H1 (cell line): ENCODE measurements at regions not wholly inside any gene's neighbourhood (a gene's known extent, or its start where the extent isn't known, plus 50 kb on each side); places are given as distances from the start of the nearest gene placed in this dataset.
"Not testable (repeated sequence)": the region's sequence is repeated elsewhere in the genome, so short reads cannot be mapped to it uniquely, and the experiment has no call there.

Experiments used
- CTCF ChIA-PET: fragments of 300-600 bp; sonication (Branson Sonifier 250); formaldehyde crosslinking; loops from one replicate; lab custom pipeline; 2021; ENCODE audit not compliant: partially characterized antibody; lab: Charles Lee
- POLR2A ChIA-PET: fragments of 300-600 bp; sonication (Branson Sonifier 250); formaldehyde crosslinking; loops from one replicate; lab custom pipeline; 2021; ENCODE audit warnings: inconsistent platforms; ENCODE audit not compliant: partially characterized antibody; lab: Charles Lee
- DNase-seq, 2 experiments: peaks; one replicate each; pipeline versions ENCODE4 v3.0.0 to v3.0.0-alpha.2; 2010 to 2022; ENCODE audit warnings: low spot score in 2 of 2, low read depth in 1 of 2, mixed read lengths in 1 of 2
- FAIRE-seq: peaks from 2 replicates; lab custom pipeline; 2011; peaks lifted over from hg19 to GRCh38; lab: Jason Lieb, UNC
- H2AFZ ChIP-seq: 2 replicates; pipeline ENCODE4 v1.8.1; 2012; ENCODE audit warnings: low read length, inconsistent platforms
- H2AK5ac ChIP-seq: 2 replicates; pipeline ENCODE4 v1.6.1; 2013; ENCODE audit warnings: low read depth, low read length
- H2BK120ac ChIP-seq: replicated peaks from 2 replicates; pipeline ENCODE3; 2013; ENCODE audit warnings: low read depth, low read length, inconsistent platforms
- H2BK12ac ChIP-seq: 2 replicates; pipeline ENCODE4 v1.6.1; 2013; ENCODE audit warnings: low read depth, low read length
- H2BK15ac ChIP-seq: 2 replicates; pipeline ENCODE4 v1.6.1; 2013; ENCODE audit warnings: low read length
- H2BK20ac ChIP-seq: 2 replicates; pipeline ENCODE4 v1.6.1; 2013; ENCODE audit warnings: low read length
- H2BK5ac ChIP-seq: 2 replicates; pipeline ENCODE4 v1.6.1; 2013; ENCODE audit warnings: low read depth, low read length
- H3K14ac ChIP-seq: 2 replicates; pipeline ENCODE4 v1.6.1; 2013; ENCODE audit warnings: inconsistent platforms; ENCODE audit not compliant: insufficient read length
- H3K18ac ChIP-seq: 2 replicates; pipeline ENCODE4 v1.6.1; 2013; ENCODE audit warnings: low read length; ENCODE audit errors: extremely low read depth
- H3K23ac ChIP-seq: 2 replicates; pipeline ENCODE4 v1.6.1; 2013; ENCODE audit warnings: inconsistent platforms; ENCODE audit not compliant: insufficient read length
- H3K23me2 ChIP-seq: 2 replicates; pipeline ENCODE4 v1.6.1; 2013; ENCODE audit warnings: low read depth, low read length
- H3K27ac ChIP-seq: 2 replicates; pipeline ENCODE4 v1.6.1; 2011; ENCODE audit warnings: low read depth, low read length, inconsistent platforms
- H3K27me3 ChIP-seq, 4 experiments: replicated peaks in 1 of 4; 1 replicate in 1 of 4; 2 replicates in 3 of 4; pipeline versions ENCODE4 v1.6.1 to v1.8.1; 2011 to 2013; ENCODE audit warnings: low read length in 3 of 4, mild to moderate bottlenecking in 3 of 4, inconsistent platforms in 2 of 4, mixed read lengths in 2 of 4, moderate library complexity in 1 of 4; ENCODE audit not compliant: control insufficient read depth in 3 of 4, insufficient read depth in 3 of 4; ENCODE audit errors: extremely low read depth in 1 of 4
- H3K36me3 ChIP-seq, 4 experiments: 2 replicates each; pipeline versions ENCODE4 v1.6.1 to v1.8.1; 2011 to 2013; ENCODE audit warnings: mild to moderate bottlenecking in 4 of 4, low read length in 3 of 4, moderate library complexity in 2 of 4, control low read depth in 1 of 4, inconsistent platforms in 1 of 4; ENCODE audit not compliant: insufficient read depth in 4 of 4, control insufficient read depth in 2 of 4
- H3K4ac ChIP-seq: replicated peaks from 2 replicates; pipeline ENCODE3; 2013; ENCODE audit warnings: low read length, low read depth, mixed read lengths, inconsistent platforms; ENCODE audit not compliant: insufficient read length
- H3K4me1 ChIP-seq, 4 experiments: replicated peaks in 1 of 4; 1 replicate in 1 of 4; 2 replicates in 3 of 4; pipeline versions ENCODE4 v1.6.1 to v1.8.1; 2011 to 2013; ENCODE audit warnings: low read length in 3 of 4, inconsistent platforms in 2 of 4, mixed read lengths in 1 of 4; ENCODE audit not compliant: insufficient read depth in 4 of 4, control insufficient read depth in 3 of 4
- H3K4me2 ChIP-seq, 2 experiments: 2 replicates each; pipeline versions ENCODE4 v1.6.1 to v1.8.1; 2011 to 2013; ENCODE audit warnings: low read depth in 2 of 2, low read length in 2 of 2, control low read depth in 1 of 2, inconsistent platforms in 1 of 2, mild to moderate bottlenecking in 1 of 2; ENCODE audit not compliant: insufficient read depth in 1 of 2
- H3K4me3 ChIP-seq, 4 experiments: fragments of 200-600, 300-600 bp in 1 of 4; sonication (generic), shearing (Covaris generic), sonication (Bioruptor Twin) in 1 of 4; 2 replicates each; pipeline versions ENCODE4 v1.5.1 to v1.8.1; 2011 to 2016; ENCODE audit warnings: low read length in 4 of 4, low read depth in 3 of 4, control low read depth in 2 of 4, inconsistent platforms in 2 of 4, mild to moderate bottlenecking in 2 of 4, mixed read lengths in 1 of 4, moderate library complexity in 1 of 4; ENCODE audit not compliant: insufficient read depth in 2 of 4; ENCODE audit errors: extremely low read depth in 1 of 4
- H3K56ac ChIP-seq: replicated peaks from 2 replicates; pipeline ENCODE3; 2013; ENCODE audit warnings: low read depth, mild to moderate bottlenecking, mixed read lengths, low read length, inconsistent platforms; ENCODE audit not compliant: insufficient read length
- H3K79me1 ChIP-seq: 2 replicates; pipeline ENCODE4 v1.6.1; 2013; ENCODE audit warnings: low read depth, low read length, control low read depth
- H3K79me2 ChIP-seq, 2 experiments: 2 replicates each; pipeline versions ENCODE4 v1.6.1 to v1.8.1; 2012 to 2013; ENCODE audit warnings: low read length in 2 of 2, mild to moderate bottlenecking in 2 of 2, inconsistent platforms in 1 of 2; ENCODE audit not compliant: insufficient read depth in 2 of 2, control insufficient read depth in 1 of 2
- H3K9ac ChIP-seq, 4 experiments: replicated peaks in 1 of 4; 1 replicate in 1 of 4; 2 replicates in 3 of 4; pipeline versions ENCODE4 v1.6.1 to v1.8.1; 2011 to 2013; ENCODE audit warnings: low read depth in 3 of 4, low read length in 3 of 4, control low read depth in 2 of 4, mild to moderate bottlenecking in 2 of 4, moderate library complexity in 2 of 4, inconsistent platforms in 1 of 4; ENCODE audit errors: extremely low read depth in 1 of 4
- H3K9me3 ChIP-seq, 2 experiments: 2 replicates each; pipeline versions ENCODE4 v1.6.1 to v1.8.1; 2012 to 2013; ENCODE audit warnings: mild to moderate bottlenecking in 2 of 2, moderate library complexity in 2 of 2, control low read depth in 1 of 2, inconsistent platforms in 1 of 2, low read depth in 1 of 2, low read length in 1 of 2, mixed read lengths in 1 of 2; ENCODE audit not compliant: insufficient read depth in 2 of 2
- H4K20me1 ChIP-seq, 2 experiments: replicated peaks in 1 of 2; 2 replicates each; pipeline versions ENCODE3 to v1.8.1; 2011 to 2013; ENCODE audit warnings: inconsistent platforms in 2 of 2, low read length in 2 of 2, mild to moderate bottlenecking in 1 of 2; ENCODE audit not compliant: insufficient read depth in 2 of 2, control insufficient read depth in 1 of 2
- H4K5ac ChIP-seq: 2 replicates; pipeline ENCODE4 v1.6.1; 2013; ENCODE audit warnings: low read length, low read depth, mixed read lengths, inconsistent platforms; ENCODE audit not compliant: insufficient read length
- H4K8ac ChIP-seq: 2 replicates; pipeline ENCODE4 v1.8.0; 2013; ENCODE audit warnings: mild to moderate bottlenecking, moderate library complexity, low read length, inconsistent platforms; ENCODE audit not compliant: insufficient read depth; ENCODE audit errors: extremely low read depth
- H4K91ac ChIP-seq: replicated peaks from 2 replicates; pipeline ENCODE3; 2013; ENCODE audit warnings: low read length, mixed read lengths, inconsistent platforms; ENCODE audit not compliant: insufficient read length
- CHD1 ChIP-seq: IDR thresholded peaks from 2 replicates; pipeline ENCODE4 v1.6.1; 2012; ENCODE audit warnings: low read depth, low read length, improper control_type of control experiment
- HDAC6 ChIP-seq: IDR thresholded peaks from one replicate; pipeline ENCODE4 v1.7.1; 2012; ENCODE audit warnings: low read depth, mild to moderate bottlenecking, inconsistent platforms, low read length, moderate library complexity
- POU5F1 ChIP-seq: IDR thresholded peaks from 2 replicates; pipeline ENCODE4 v1.6.1; 2011; ENCODE audit warnings: low read depth, mild to moderate bottlenecking, low read length, moderate library complexity
- RFX5 ChIP-seq: IDR thresholded peaks from 2 replicates; pipeline ENCODE4 v1.6.1; 2011; ENCODE audit warnings: low read depth, low read length, improper control_type of control experiment, borderline replicate concordance
- TAF7 ChIP-seq: optimal IDR thresholded peaks from 2 replicates; pipeline ENCODE3; 2011; ENCODE audit warnings: low read depth, mild to moderate bottlenecking, inconsistent platforms, low read length, moderate library complexity, borderline replicate concordance
- YY1 ChIP-seq: IDR thresholded peaks from 2 replicates; pipeline ENCODE4 v1.6.1; 2011; ENCODE audit warnings: low read depth, mild to moderate bottlenecking, low read length
- WGBS, 2 experiments: shearing (Covaris generic) in 1 of 2; methylation state at CpG; one replicate each; pipeline versions ENCODE4 v1.1.6 to v1.1.7; 2013 to 2015; ENCODE audit warnings: low lambda C conversion rate in 2 of 2, mixed read lengths in 2 of 2, inconsistent platforms in 1 of 2, low coverage in 1 of 2, missing lambda C conversion rate in 1 of 2; ENCODE audit not compliant: insufficient replicate concordance in 2 of 2, insufficient coverage in 1 of 2, insufficient read length in 1 of 2; ENCODE audit errors: extremely low coverage in 1 of 2, missing lambda C conversion rate in 1 of 2; 5-methylcytosine and 5-hydroxymethylcytosine counted together

- TF ChIP-seq YY1: no peak
- TF ChIP-seq RFX5: no peak
- no peak for TF ChIP-seq CHD1
- no peak for TF ChIP-seq HDAC6
- no peak for TF ChIP-seq POU5F1
- no peak for TF ChIP-seq TAF7
- TF ChIP-seq, all 59 proteins: peak for 0
Measured at GRCh38 chr10:120042705-120043104, 150.2 kb downstream of the SEC23IP start (continued).

DNA sequence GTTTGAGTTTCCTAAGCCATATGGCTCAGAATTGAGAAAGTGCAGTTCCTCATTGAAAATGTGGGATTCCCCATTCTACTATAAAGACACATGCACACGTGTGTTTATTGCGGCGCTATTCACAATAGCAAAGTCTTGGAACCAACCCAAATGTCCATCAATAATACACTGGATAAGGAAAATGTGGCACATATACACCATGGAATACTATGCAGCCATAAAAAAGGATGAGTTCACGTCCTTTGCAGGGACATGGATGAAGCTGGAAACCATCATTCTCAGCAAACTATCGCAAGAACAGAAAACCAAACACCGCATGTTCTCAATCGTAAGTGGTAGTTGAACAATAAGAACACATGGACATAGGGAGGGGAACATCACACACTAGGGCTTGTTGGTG, 154.8 kb downstream of the SEC23IP start:
- H3K23ac ChIP-seq, H2BK15ac ChIP-seq, H3K4ac ChIP-seq, POLR2A ChIA-PET, H2BK12ac ChIP-seq, H4K5ac ChIP-seq, H2BK120ac ChIP-seq, H2BK20ac ChIP-seq, H3K27me3 ChIP-seq, H4K20me1 ChIP-seq, H3K4me2 ChIP-seq, H3K23me2 ChIP-seq, H2AK5ac ChIP-seq, FAIRE-seq, H3K9ac ChIP-seq, H3K79me1 ChIP-seq, H3K18ac ChIP-seq, H3K36me3 ChIP-seq, H2AFZ ChIP-seq, H2BK5ac ChIP-seq, H4K8ac ChIP-seq, CTCF ChIA-PET, H3K56ac ChIP-seq, H3K4me1 ChIP-seq, H3K27ac ChIP-seq, H3K4me3 ChIP-seq, H3K14ac ChIP-seq, DNase-seq, H3K79me2 ChIP-seq, H3K9me3 ChIP-seq, H4K91ac ChIP-seq: not testable (repeated sequence)
- 88% methylated on average over 7 of the region's 7 CpGs; no CpG with 5 or more reads in 1 of the 2 experiments for WGBS, 2 experiments
